CD8-positive, alpha-beta memory T cell (primary cell): ENCODE measurements at regions not wholly inside any gene's neighbourhood (a gene's known extent, or its start where the extent isn't known, plus 50 kb on each side); places are given as distances from the start of the nearest gene placed in this dataset.
"Not testable (repeated sequence)": the region's sequence is repeated elsewhere in the genome, so short reads cannot be mapped to it uniquely, and the experiment has no call there.

Experiments used
- CTCF ChIA-PET: fragments of 350-600 bp; sonication (Branson Sonifier 250); formaldehyde crosslinking; loops from one replicate; lab custom pipeline; 2021; ENCODE audit warnings: antibody characterized with exemption; lab: Charles Lee
- POLR2A ChIA-PET: fragments of 350-600 bp; sonication (Branson Sonifier 250); formaldehyde crosslinking; loops from one replicate; lab custom pipeline; 2021; ENCODE audit warnings: antibody characterized with exemption; lab: Charles Lee
- DNase-seq, 5 donors: peaks; one replicate each; pipeline versions ENCODE4 v3.0.0 to v3.0.0-alpha.2; 2020 to 2022; ENCODE audit warnings: mixed read lengths in 1 of 5
- H3K27ac ChIP-seq: one replicate; pipeline ENCODE4 v1.7.0; 2013; ENCODE audit warnings: low read depth, mild to moderate bottlenecking, low read length, moderate library complexity
- H3K27me3 ChIP-seq: 2 replicates; pipeline ENCODE4 v1.7.0; 2013; ENCODE audit warnings: low read length, mild to moderate bottlenecking; ENCODE audit not compliant: insufficient read depth, poor library complexity, severe bottlenecking
- H3K36me3 ChIP-seq: 2 replicates; pipeline ENCODE4 v1.7.0; 2013; ENCODE audit warnings: mild to moderate bottlenecking, low read length, moderate library complexity; ENCODE audit not compliant: insufficient read depth
- H3K4me1 ChIP-seq: 2 replicates; pipeline ENCODE4 v1.7.0; 2013; ENCODE audit warnings: mild to moderate bottlenecking, low read length, moderate library complexity; ENCODE audit not compliant: insufficient read depth
- H3K4me3 ChIP-seq: 2 replicates; pipeline ENCODE4 v1.7.0; 2013; ENCODE audit warnings: mild to moderate bottlenecking, low read length
- H3K9me3 ChIP-seq: 2 replicates; pipeline ENCODE4 v1.7.0; 2013; ENCODE audit warnings: mild to moderate bottlenecking, low read length
- H3K27ac Mint-ChIP-seq, 8 donors: one replicate each; pipeline ENCODE4 v1.8.0; 2020 to 2021; ENCODE audit warnings: mixed read lengths in 8 of 8, mild to moderate bottlenecking in 6 of 8, inconsistent platforms in 3 of 8, moderate library complexity in 3 of 8
- H3K27me3 Mint-ChIP-seq, 2 donors: one replicate each; pipeline ENCODE4 v1.8.0; 2020 to 2021; ENCODE audit warnings: mixed read lengths in 2 of 2, mild to moderate bottlenecking in 1 of 2, moderate library complexity in 1 of 2
- H3K36me3 Mint-ChIP-seq, 3 donors: one replicate each; pipeline ENCODE4 v1.8.0; 2020 to 2021; ENCODE audit warnings: mixed read lengths in 3 of 3, inconsistent platforms in 1 of 3, mild to moderate bottlenecking in 1 of 3
- H3K4me1 Mint-ChIP-seq, 3 donors: one replicate each; pipeline ENCODE4 v1.8.0; 2020 to 2021; ENCODE audit warnings: mixed read lengths in 3 of 3, inconsistent platforms in 1 of 3, mild to moderate bottlenecking in 1 of 3
- H3K4me3 Mint-ChIP-seq, 7 donors: one replicate each; pipeline ENCODE4 v1.8.0; 2020 to 2021; ENCODE audit warnings: mixed read lengths in 7 of 7, mild to moderate bottlenecking in 6 of 7, moderate library complexity in 4 of 7, inconsistent platforms in 2 of 7
- H3K9me3 Mint-ChIP-seq, 5 donors: one replicate each; pipeline ENCODE4 v1.8.0; 2020 to 2022; ENCODE audit warnings: mixed read lengths in 5 of 5, mild to moderate bottlenecking in 3 of 5, moderate library complexity in 2 of 5, inconsistent platforms in 1 of 5

- CTCF ChIA-PET: interaction anchor here (1.4 kb wide), 1 partner anchor 12 kb away, joined by 3 read pairs; no protein-coding TSS in a partner anchor
These were observed 549.9 kb upstream of the CDH5 start for GRCh38 chr16:65816556-65816955.

GRCh38 chr16:65815707-65816106 is 550.8 kb upstream of the CDH5 start:
- Mint-ChIP-seq H3K27me3 (no peaks in the 10 kb centered on the region), H3K4me1 (no peaks in the 10 kb centered on the region), H3K27ac (no peak overlapping the region), H3K36me3 (no peaks in the 10 kb centered on the region), H3K9me3 (peaks cover 0 to 6% (median 0%) of the 10 kb centered on the region in 5 donors), H3K4me3 (no peak overlapping the region)
- Histone ChIP-seq H3K27ac (no peak overlapping the region), H3K4me3 (no peak overlapping the region), H3K27me3 (no peaks in the 10 kb centered on the region), H3K9me3 (no peaks in the 10 kb centered on the region), H3K4me1 (no peaks in the 10 kb centered on the region), H3K36me3 (no peaks in the 10 kb centered on the region)
- CTCF ChIA-PET: no interaction called here
- no peak for DNase-seq
- POLR2A ChIA-PET: no interaction called here

More at GRCh38 chr16:65816556-65816955, 549.9 kb upstream of the CDH5 start:
- H3K36me3 Mint-ChIP-seq: no peaks in the 10 kb centered on the region
- H3K4me1 Mint-ChIP-seq: no peaks in the 10 kb centered on the region
- H3K27ac Mint-ChIP-seq: no peak overlapping the region
- Histone ChIP-seq H3K27me3 (no peaks in the 10 kb centered on the region), H3K4me3 (no peak overlapping the region), H3K36me3 (no peaks in the 10 kb centered on the region), H3K27ac (no peak overlapping the region), H3K4me1 (no peaks in the 10 kb centered on the region), H3K9me3 (no peaks in the 10 kb centered on the region)
- H3K9me3 Mint-ChIP-seq: peaks cover 0 to 4% (median 0%) of the 10 kb centered on the region in 5 donors
- DNase-seq: no peak
- H3K4me3 Mint-ChIP-seq: no peak overlapping the region
- no peaks in the 10 kb centered on the region for H3K27me3 Mint-ChIP-seq
- POLR2A ChIA-PET: no interaction called here

GRCh38 chr16:65813879-65814278 is 552.6 kb upstream of the CDH5 start:
- H3K9me3 ChIP-seq, H3K27ac Mint-ChIP-seq, H3K36me3 Mint-ChIP-seq, H3K4me1 ChIP-seq, POLR2A ChIA-PET, DNase-seq, H3K4me1 Mint-ChIP-seq, H3K9me3 Mint-ChIP-seq, H3K27me3 ChIP-seq, H3K27me3 Mint-ChIP-seq, H3K4me3 ChIP-seq, H3K27ac ChIP-seq, H3K36me3 ChIP-seq, H3K4me3 Mint-ChIP-seq, CTCF ChIA-PET: not testable (repeated sequence)

GRCh38 chr16:65809627-65810026 is 556.9 kb upstream of the CDH5 start:
- H3K36me3 ChIP-seq: no peaks in the 10 kb centered on the region
- no peaks in the 10 kb centered on the region for H3K9me3 ChIP-seq
- H3K4me1 ChIP-seq: no peaks in the 10 kb centered on the region
- no peak overlapping the region for H3K27ac ChIP-seq
- Mint-ChIP-seq H3K36me3 (no peaks in the 10 kb centered on the region), H3K27ac (no peak overlapping the region), H3K27me3 (no peaks in the 10 kb centered on the region), H3K9me3 (peaks cover 0 to 9% (median 3%) of the 10 kb centered on the region in 5 donors), H3K4me1 (no peaks in the 10 kb centered on the region), H3K4me3 (no peak overlapping the region)
- DNase-seq: no peak
- CTCF ChIA-PET: no interaction called here
- no peak overlapping the region for H3K4me3 ChIP-seq
- no peaks in the 10 kb centered on the region for H3K27me3 ChIP-seq
- POLR2A ChIA-PET: no interaction called here

GRCh38 chr16:65808790-65809189 is 557.7 kb upstream of the CDH5 start:
- POLR2A ChIA-PET: no interaction called here
- no peaks in the 10 kb centered on the region for H3K4me1 Mint-ChIP-seq
- no peaks in the 10 kb centered on the region for H3K27me3 ChIP-seq
- no peaks in the 10 kb centered on the region for H3K4me1 ChIP-seq
- H3K4me3 Mint-ChIP-seq: no peak overlapping the region
- H3K9me3 Mint-ChIP-seq: peaks cover 0 to 17% (median 3%) of the 10 kb centered on the region in 5 donors
- H3K27me3 Mint-ChIP-seq: no peaks in the 10 kb centered on the region
- no peaks in the 10 kb centered on the region for H3K36me3 Mint-ChIP-seq
- no peaks in the 10 kb centered on the region for H3K36me3 ChIP-seq
- H3K27ac Mint-ChIP-seq: no peak overlapping the region
- no peak overlapping the region for H3K4me3 ChIP-seq
- CTCF ChIA-PET: no interaction called here
- no peak overlapping the region for H3K27ac ChIP-seq
- no peaks in the 10 kb centered on the region for H3K9me3 ChIP-seq
- no peak for DNase-seq

- Mint-ChIP-seq H3K4me1 (no peaks in the 10 kb centered on the region), H3K27me3 (no peaks in the 10 kb centered on the region), H3K36me3 (no peaks in the 10 kb centered on the region), H3K27ac (no peak overlapping the region), H3K4me3 (no peak overlapping the region), H3K9me3 (peaks cover 0 to 19% (median 3%) of the 10 kb centered on the region in 5 donors)
- no peaks in the 10 kb centered on the region for H3K9me3 ChIP-seq
- DNase-seq: no peak
- no peak overlapping the region for H3K27ac ChIP-seq
- ChIA-PET POLR2A (no interaction called here), CTCF (no interaction called here)
- H3K4me3 ChIP-seq: no peak overlapping the region
- H3K27me3 ChIP-seq: no peaks in the 10 kb centered on the region
- no peaks in the 10 kb centered on the region for H3K36me3 ChIP-seq
- H3K4me1 ChIP-seq: no peaks in the 10 kb centered on the region
These were observed 558.6 kb upstream of the CDH5 start for GRCh38 chr16:65807858-65808257.

GRCh38 chr16:65805704-65806103 is 560.8 kb upstream of the CDH5 start:
- H3K36me3 ChIP-seq, POLR2A ChIA-PET, H3K36me3 Mint-ChIP-seq, H3K4me3 Mint-ChIP-seq, H3K27me3 ChIP-seq, H3K4me1 Mint-ChIP-seq, H3K4me3 ChIP-seq, DNase-seq, H3K9me3 ChIP-seq, CTCF ChIA-PET, H3K27me3 Mint-ChIP-seq, H3K27ac ChIP-seq, H3K4me1 ChIP-seq, H3K27ac Mint-ChIP-seq: not testable (repeated sequence)
- H3K9me3 Mint-ChIP-seq: peaks cover 2 to 25% (median 3%) of the 10 kb centered on the region in 5 donors

- H3K27me3 ChIP-seq: no peaks in the 10 kb centered on the region
- ChIA-PET POLR2A (no interaction called here), CTCF (no interaction called here)
- no peaks in the 10 kb centered on the region for H3K4me1 ChIP-seq
- Mint-ChIP-seq H3K27me3 (peaks cover 0 to 3% of the 10 kb centered on the region in 2 donors), H3K27ac (no peak overlapping the region), H3K4me3 (no peak overlapping the region), H3K4me1 (no peaks in the 10 kb centered on the region), H3K9me3 (peaks cover 0 to 9% (median 2%) of the 10 kb centered on the region in 5 donors), H3K36me3 (no peaks in the 10 kb centered on the region)
- no peaks in the 10 kb centered on the region for H3K36me3 ChIP-seq
- H3K27ac ChIP-seq: no peak overlapping the region
- H3K4me3 ChIP-seq: no peak overlapping the region
- no peak for DNase-seq
- H3K9me3 ChIP-seq: no peaks in the 10 kb centered on the region
These were observed 570.0 kb upstream of the CDH5 start for GRCh38 chr16:65796481-65796880.

GRCh38 chr16:65794973-65795372 is 571.5 kb upstream of the CDH5 start:
- no peak overlapping the region for H3K4me3 Mint-ChIP-seq

More at GRCh38 chr16:65794973-65795372, 571.5 kb upstream of the CDH5 start:
- no peak overlapping the region for H3K27ac Mint-ChIP-seq
- no peaks in the 10 kb centered on the region for H3K9me3 ChIP-seq
- H3K9me3 Mint-ChIP-seq: peaks cover 0 to 9% (median 2%) of the 10 kb centered on the region in 5 donors
- H3K4me1 Mint-ChIP-seq: no peaks in the 10 kb centered on the region
- H3K27me3 ChIP-seq: no peaks in the 10 kb centered on the region
- no peak overlapping the region for H3K4me3 ChIP-seq
- no peaks in the 10 kb centered on the region for H3K36me3 ChIP-seq
- ChIA-PET CTCF (no interaction called here), POLR2A (no interaction called here)
- no peak for DNase-seq
- peaks cover 0 to 3% of the 10 kb centered on the region in 2 donors for H3K27me3 Mint-ChIP-seq
- no peaks in the 10 kb centered on the region for H3K4me1 ChIP-seq
- H3K36me3 Mint-ChIP-seq: no peaks in the 10 kb centered on the region
- H3K27ac ChIP-seq: no peak overlapping the region
